Sigmoid colon (tissue), 6 donors: ENCODE measurements at regions not wholly inside any gene's neighbourhood (a gene's known extent, or its start where the extent isn't known, plus 50 kb on each side); places are given as distances from the start of the nearest gene placed in this dataset.

Experiments used
- DNase-seq: peaks from one replicate; pipeline ENCODE4 v3.0.0-alpha.2; 2019
- H3K27ac ChIP-seq, 4 donors: fragments of 200-600 bp; sonication (generic); one replicate each; pipeline ENCODE4 v1.5.1; 2016 to 2019; ENCODE audit warnings: mild to moderate bottlenecking in 1 of 4
- H3K27me3 ChIP-seq, 3 donors: fragments of 200-600 bp; sonication (generic); one replicate each; pipeline ENCODE4 v1.5.1; 2019; ENCODE audit warnings: mild to moderate bottlenecking in 1 of 3
- H3K36me3 ChIP-seq, 4 donors: fragments of 200-600 bp; sonication (generic); one replicate each; pipeline ENCODE4 v1.5.1; 2016 to 2019
- H3K4me1 ChIP-seq, 4 donors: fragments of 200-600 bp; sonication (generic); one replicate each; pipeline ENCODE4 v1.5.1; 2017 to 2019
- H3K4me3 ChIP-seq, 4 donors: fragments of 200-600 bp; sonication (generic); one replicate each; pipeline ENCODE4 v1.5.1; 2017 to 2019; ENCODE audit warnings: mild to moderate bottlenecking in 2 of 4, moderate library complexity in 1 of 4
- H3K9me3 ChIP-seq, 4 donors: fragments of 200-600 bp in 3 of 4; sonication (generic) in 3 of 4; one replicate each; pipeline versions ENCODE4 v1.5.1 to v1.6.1; 2013 to 2019
- EP300 ChIP-seq, 4 donors: sonication (generic); formaldehyde crosslinking; IDR thresholded peaks; one replicate each; pipeline ENCODE4 v1.6.1; 2017; ENCODE audit warnings: antibody characterized with exemption in 4 of 4
- POLR2A ChIP-seq, 2 donors: fragments of 450-650 bp; IDR thresholded peaks; one replicate each; pipeline ENCODE4 v1.6.1; 2016; ENCODE audit warnings: antibody characterized with exemption in 2 of 2, mild to moderate bottlenecking in 2 of 2, moderate library complexity in 2 of 2
- POLR2AphosphoS5 ChIP-seq, 4 donors: sonication (generic); formaldehyde crosslinking; IDR thresholded peaks; one replicate each; pipeline ENCODE4 v1.6.1; 2017; ENCODE audit warnings: antibody characterized with exemption in 4 of 4
- WGBS, 2 donors: extraction: QIAGEN DNeasy Blood & Tissue Kit; methylation state at CpG; one replicate each; pipeline ENCODE4 v1.1.7; 2013; 5-methylcytosine and 5-hydroxymethylcytosine counted together
- intact Hi-C: fragments of 100-400 bp; cut with DNase I; formaldehyde crosslinking; loops from one replicate; pipeline ENCODE4 v1.15.1; 2023
- TF ChIP-seq, protein P1 (sequence below), 4 experiments: fragments of 450-650 bp in 3 of 4; fragments of 200-600 bp in 1 of 4; IDR thresholded peaks; one replicate each; pipeline ENCODE4 v1.5.1; 2016 to 2019; ENCODE audit warnings: antibody characterized with exemption in 4 of 4, mild to moderate bottlenecking in 3 of 4, moderate library complexity in 2 of 4
- donor health status: healthy with polysubstance abuse.
- donor health status: healthy.

DNA sequence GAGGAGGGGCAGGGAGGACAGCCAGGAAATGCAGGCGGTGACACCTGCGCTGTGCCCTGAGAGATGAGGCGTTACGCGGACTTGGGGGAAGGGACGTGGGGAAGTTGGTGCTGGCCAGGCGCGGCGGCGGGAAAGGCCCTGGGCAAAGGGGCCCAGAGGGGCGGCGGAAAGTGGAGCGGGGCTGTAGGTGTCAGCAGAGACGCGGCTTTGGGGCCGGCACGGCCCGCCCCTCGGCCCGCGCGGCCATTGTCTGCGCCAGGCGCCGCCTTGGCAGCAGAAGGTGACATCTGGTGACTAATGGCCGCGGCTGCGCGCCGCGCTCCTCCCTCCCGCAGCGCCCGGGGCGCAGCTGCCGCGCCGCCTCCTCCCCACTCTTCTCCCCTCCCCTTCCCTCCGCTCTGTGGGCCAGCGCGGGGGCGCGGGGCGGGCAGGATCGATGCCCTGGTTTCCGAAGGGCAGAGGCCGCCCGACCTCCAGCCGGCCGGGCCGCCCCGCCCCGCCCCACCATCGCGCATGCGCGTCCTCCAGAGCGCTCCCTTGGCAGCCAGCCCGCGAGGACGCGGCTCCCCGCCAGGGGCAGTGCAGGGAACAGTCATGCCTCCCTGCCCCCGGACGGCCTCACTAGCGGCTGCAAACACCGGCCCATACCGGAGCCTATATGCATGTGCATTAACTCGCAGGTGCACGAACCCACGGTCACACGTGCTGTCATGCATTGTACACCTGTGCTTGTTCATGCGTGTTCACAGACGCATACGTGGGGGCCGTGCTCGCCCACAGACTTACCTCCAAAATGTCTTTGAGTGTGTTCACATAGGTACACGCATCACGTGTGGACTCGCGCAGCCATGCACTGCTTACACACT, 269.6 kb downstream of the RPS24 start:
- peak overlapping the region; percentile 35 to 62 (median 52) for H3K4me3 ChIP-seq
- intact Hi-C loops = loop anchor here (1.0 to 10.0 kb wide), 6 partner anchors 88 to 894 kb away; no protein-coding TSS in a partner anchor
- DNase-seq = peak; percentile 95
- no peaks in the 10 kb centered on the region for H3K27me3 ChIP-seq
- no peaks in the 10 kb centered on the region for H3K9me3 ChIP-seq
- H3K36me3 ChIP-seq = no peaks in the 10 kb centered on the region
- peak in 1 of 4 donors; percentile 28 for TF ChIP-seq EP300 (IDR thresholded peaks at IDR 0.05)
- TF ChIP-seq POLR2A (IDR thresholded peaks at IDR 0.05) = peak; percentile 32 to 41
- TF ChIP-seq POLR2AphosphoS5 (IDR thresholded peaks at IDR 0.05) = peak; percentile 32 to 87 (median 74)
- TF ChIP-seq, protein P1, sequence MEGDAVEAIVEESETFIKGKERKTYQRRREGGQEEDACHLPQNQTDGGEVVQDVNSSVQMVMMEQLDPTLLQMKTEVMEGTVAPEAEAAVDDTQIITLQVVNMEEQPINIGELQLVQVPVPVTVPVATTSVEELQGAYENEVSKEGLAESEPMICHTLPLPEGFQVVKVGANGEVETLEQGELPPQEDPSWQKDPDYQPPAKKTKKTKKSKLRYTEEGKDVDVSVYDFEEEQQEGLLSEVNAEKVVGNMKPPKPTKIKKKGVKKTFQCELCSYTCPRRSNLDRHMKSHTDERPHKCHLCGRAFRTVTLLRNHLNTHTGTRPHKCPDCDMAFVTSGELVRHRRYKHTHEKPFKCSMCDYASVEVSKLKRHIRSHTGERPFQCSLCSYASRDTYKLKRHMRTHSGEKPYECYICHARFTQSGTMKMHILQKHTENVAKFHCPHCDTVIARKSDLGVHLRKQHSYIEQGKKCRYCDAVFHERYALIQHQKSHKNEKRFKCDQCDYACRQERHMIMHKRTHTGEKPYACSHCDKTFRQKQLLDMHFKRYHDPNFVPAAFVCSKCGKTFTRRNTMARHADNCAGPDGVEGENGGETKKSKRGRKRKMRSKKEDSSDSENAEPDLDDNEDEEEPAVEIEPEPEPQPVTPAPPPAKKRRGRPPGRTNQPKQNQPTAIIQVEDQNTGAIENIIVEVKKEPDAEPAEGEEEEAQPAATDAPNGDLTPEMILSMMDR (IDR thresholded peaks at IDR 0.05) = peak; percentile 65 to 80 (median 71)
- H3K4me1 ChIP-seq = peaks cover 0 to 54% (median 37%) of the 10 kb centered on the region in 4 donors
- 3 to 5% methylated on average over 81 of the region's 81 CpGs for WGBS, 2 donors
- peak overlapping the region; percentile 85 to 91 (median 88) for H3K27ac ChIP-seq

DNA sequence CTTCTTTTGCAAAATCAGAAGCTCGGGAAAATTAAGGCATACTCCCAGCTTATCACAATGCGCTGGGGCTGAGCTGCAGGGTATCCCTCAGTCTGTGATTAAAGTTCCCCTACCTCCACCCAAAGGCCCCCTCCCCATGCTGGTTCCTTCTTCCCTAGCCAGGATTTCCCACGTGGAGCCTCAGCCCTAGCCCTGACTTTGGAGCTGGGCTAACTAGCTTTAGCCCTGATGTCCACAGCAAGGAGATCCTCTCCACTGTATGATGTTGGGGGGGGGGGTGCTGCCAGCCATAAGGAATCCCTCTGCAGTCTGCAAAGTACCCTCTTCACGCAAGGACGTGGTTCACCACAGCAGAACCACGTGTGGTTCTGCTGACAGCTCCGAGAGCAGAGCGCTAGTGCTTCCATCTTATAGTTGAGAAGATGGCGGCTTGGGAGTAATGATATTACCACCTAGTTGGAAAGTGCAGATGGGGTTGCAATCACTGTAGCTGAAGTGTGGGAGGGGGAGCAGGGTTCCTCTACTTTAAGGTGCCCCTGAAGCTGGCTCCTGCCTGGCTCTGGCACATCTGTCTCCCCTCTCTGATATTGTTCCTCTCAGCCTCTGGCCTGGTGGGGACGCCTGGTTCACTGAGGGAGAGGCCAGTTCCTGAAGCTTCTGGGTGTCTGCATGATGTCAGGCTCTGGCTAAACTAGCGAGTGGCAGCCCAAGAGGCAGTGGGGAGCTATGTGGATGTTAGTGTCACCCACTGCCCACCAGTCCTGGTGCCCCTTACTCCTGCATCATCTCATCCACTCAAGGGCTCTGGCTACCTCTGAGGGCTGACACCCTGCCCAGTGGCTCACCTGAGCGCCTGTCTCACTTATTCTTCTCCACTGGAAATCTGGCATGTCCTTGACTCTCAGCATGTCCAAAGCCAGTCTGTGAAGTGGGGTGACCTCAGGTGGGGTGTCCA, 270.7 kb downstream of the RPS24 start:
- WGBS, 2 donors = 83 to 84% methylated on average over 12 of the region's 12 CpGs
- peaks cover 0 to 53% (median 33%) of the 10 kb centered on the region in 4 donors for H3K4me1 ChIP-seq
- peak; percentile 58 for DNase-seq
- H3K9me3 ChIP-seq = no peaks in the 10 kb centered on the region
- TF ChIP-seq POLR2A (IDR thresholded peaks at IDR 0.05) (no peak), EP300 (IDR thresholded peaks at IDR 0.05) (no peak), POLR2AphosphoS5 (IDR thresholded peaks at IDR 0.05) (no peak)
- TF ChIP-seq, protein P1 (IDR thresholded peaks at IDR 0.05) = no peak
- no peak overlapping the region for H3K4me3 ChIP-seq
- intact Hi-C loops = loop anchor here (5.0 to 10.0 kb wide), 4 partner anchors 128 to 893 kb away; no protein-coding TSS in a partner anchor
- peak overlapping the region; percentile 85 to 91 (median 88) for H3K27ac ChIP-seq
- no peaks in the 10 kb centered on the region for H3K27me3 ChIP-seq
- H3K36me3 ChIP-seq = no peaks in the 10 kb centered on the region

DNA sequence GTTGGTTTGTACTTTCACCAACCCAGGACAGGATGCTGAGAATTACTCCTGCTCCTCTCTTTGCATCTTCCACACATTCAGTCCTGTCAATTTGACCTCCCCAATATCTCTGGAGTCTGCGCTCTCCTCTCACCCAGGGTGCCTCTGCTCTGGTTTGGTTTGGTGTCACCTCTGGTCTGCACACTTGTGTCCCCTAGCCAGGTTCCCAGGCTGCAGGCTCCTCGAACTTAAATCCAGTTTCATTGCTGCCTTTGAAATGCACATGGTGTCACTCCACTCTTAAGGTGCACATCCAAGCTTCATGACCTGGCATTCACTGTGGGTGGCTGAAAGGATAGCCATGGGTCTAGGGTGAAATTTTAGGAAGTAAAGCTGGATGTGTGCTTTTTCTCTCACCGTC, 271.6 kb downstream of the RPS24 start:
- Histone ChIP-seq H3K36me3 (no peaks in the 10 kb centered on the region), H3K27ac (peak overlapping the region in 2 of 4 donors; percentile 87 to 91), H3K27me3 (no peaks in the 10 kb centered on the region), H3K4me1 (peaks cover 0 to 44% (median 34%) of the 10 kb centered on the region in 4 donors), H3K4me3 (no peak overlapping the region), H3K9me3 (no peaks in the 10 kb centered on the region)
- 79 to 92% methylated on average over 3 of the region's 3 CpGs for WGBS, 2 donors
- intact Hi-C loops = loop anchor here (5.0 to 10.0 kb wide), 2 partner anchors 127 to 449 kb away; no protein-coding TSS in a partner anchor
- TF ChIP-seq, protein P1 (IDR thresholded peaks at IDR 0.05) = no peak
- TF ChIP-seq EP300 (IDR thresholded peaks at IDR 0.05) = no peak
- no peak for TF ChIP-seq POLR2AphosphoS5 (IDR thresholded peaks at IDR 0.05)
- no peak for TF ChIP-seq POLR2A (IDR thresholded peaks at IDR 0.05)
- no peak for DNase-seq

DNA sequence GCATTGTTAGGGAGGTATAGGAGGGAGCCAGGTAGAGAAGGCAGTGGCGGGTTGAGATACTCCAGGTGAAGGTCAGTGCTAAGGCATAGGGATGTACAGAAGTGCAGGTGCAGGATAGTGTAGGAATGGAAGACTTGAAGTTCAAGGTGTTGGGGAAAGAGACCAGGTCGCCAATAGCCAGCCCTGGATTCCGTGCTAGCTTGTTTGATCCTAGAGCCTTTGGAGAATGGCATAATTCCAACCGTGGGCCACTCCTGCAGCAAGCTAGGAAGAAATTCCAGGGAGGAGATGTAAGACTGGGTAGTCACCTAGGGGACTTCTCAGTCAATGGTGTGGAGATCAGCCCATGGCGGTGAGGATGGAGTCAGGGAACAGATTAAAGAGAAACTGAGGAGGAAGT, 272.7 kb downstream of the RPS24 start:
- intact Hi-C loops = loop anchor here (5.0 to 10.0 kb wide), 2 partner anchors 126 to 448 kb away; no protein-coding TSS in a partner anchor
- no peak for DNase-seq
- Histone ChIP-seq H3K4me1 (peaks cover 0 to 53% (median 38%) of the 10 kb centered on the region in 4 donors), H3K4me3 (no peak overlapping the region), H3K36me3 (no peaks in the 10 kb centered on the region), H3K27me3 (no peaks in the 10 kb centered on the region), H3K9me3 (no peaks in the 10 kb centered on the region), H3K27ac (peak overlapping the region in 2 of 4 donors; percentile 25 to 87)
- WGBS, 2 donors = 90 to 93% methylated on average over 5 of the region's 5 CpGs
- TF ChIP-seq EP300 (IDR thresholded peaks at IDR 0.05) (no peak), POLR2AphosphoS5 (IDR thresholded peaks at IDR 0.05) (no peak), POLR2A (IDR thresholded peaks at IDR 0.05) (no peak)
- TF ChIP-seq, protein P1 (IDR thresholded peaks at IDR 0.05) = no peak
